Tibial nerve (tissue), 4 donors: ENCODE measurements at regions not wholly inside any gene's neighbourhood (a gene's known extent, or its start where the extent isn't known, plus 50 kb on each side); places are given as distances from the start of the nearest gene placed in this dataset.

Source experiments
- DNase-seq, 2 donors: peaks; one replicate each; pipeline ENCODE4 v3.0.0-alpha.2; 2019; ENCODE audit warnings: low spot score in 2 of 2
- H3K27ac ChIP-seq, 4 donors: fragments of 200-600 bp; sonication (generic) in 3 of 4; one replicate each; pipeline ENCODE4 v1.5.1; 2017 to 2019; ENCODE audit warnings: mild to moderate bottlenecking in 1 of 4
- H3K27me3 ChIP-seq, 2 donors: fragments of 200-600 bp; sonication (generic) in 1 of 2; one replicate each; pipeline versions ENCODE4 v1.5.1 to v1.6.0; 2017 to 2019
- H3K36me3 ChIP-seq, 3 donors: fragments of 200-600 bp; sonication (generic); one replicate each; pipeline ENCODE4 v1.5.1; 2018 to 2019
- H3K4me1 ChIP-seq, 4 donors: fragments of 200-600 bp; sonication (generic) in 3 of 4; one replicate each; pipeline ENCODE4 v1.5.1; 2017 to 2019
- H3K4me3 ChIP-seq, 4 donors: fragments of 200-600 bp; sonication (generic) in 3 of 4; one replicate each; pipeline ENCODE4 v1.5.1; 2017 to 2019; ENCODE audit warnings: mild to moderate bottlenecking in 1 of 4, moderate library complexity in 1 of 4
- H3K9me3 ChIP-seq, 4 donors: fragments of 200-600 bp; sonication (generic) in 3 of 4; one replicate each; pipeline ENCODE4 v1.5.1; 2017 to 2019
- CTCF ChIP-seq, 5 experiments: fragments of 200-600 bp in 3 of 5; fragments of 450-650 bp in 2 of 5; sonication (generic) in 3 of 5; IDR thresholded peaks; one replicate each; pipeline ENCODE4 v1.5.1; 2016 to 2019; ENCODE audit warnings: antibody characterized with exemption in 5 of 5, mild to moderate bottlenecking in 3 of 5, moderate library complexity in 2 of 5
- EP300 ChIP-seq, 2 donors: sonication (generic); formaldehyde crosslinking; IDR thresholded peaks; one replicate each; pipeline ENCODE4 v1.6.1; 2017; ENCODE audit warnings: antibody characterized with exemption in 2 of 2, mild to moderate bottlenecking in 1 of 2
- POLR2A ChIP-seq, 2 donors: fragments of 450-650 bp; IDR thresholded peaks; one replicate each; pipeline ENCODE4 v1.6.1; 2017; ENCODE audit warnings: antibody characterized with exemption in 2 of 2, mild to moderate bottlenecking in 2 of 2, moderate library complexity in 2 of 2
- WGBS, 2 donors: methylation state at CpG; one replicate each; pipeline ENCODE4 v1.1.5; 2018; 5-methylcytosine and 5-hydroxymethylcytosine counted together

GRCh38 chr18:55774505-55774904, 186.5 kb upstream of the TCF4 start:
- 83 to 89% methylated on average over 5 of the region's 5 CpGs for WGBS, 2 donors

GRCh38 chr18:55768255-55768654, 180.3 kb upstream of the TCF4 start:
- WGBS, 2 donors: 67 to 83% methylated on average over 5 of the region's 5 CpGs
- Histone ChIP-seq H3K36me3 (no peaks in the 10 kb centered on the region), H3K4me3 (no peak overlapping the region), H3K27me3 (no peaks in the 10 kb centered on the region), H3K4me1 (no peaks in the 10 kb centered on the region), H3K27ac (no peak overlapping the region), H3K9me3 (no peaks in the 10 kb centered on the region)
- TF ChIP-seq CTCF (IDR thresholded peaks at IDR 0.05): no peak
- no peak for TF ChIP-seq POLR2A (IDR thresholded peaks at IDR 0.05)
- TF ChIP-seq EP300 (IDR thresholded peaks at IDR 0.05): no peak
- no peak for DNase-seq

More at GRCh38 chr18:55774505-55774904, 186.5 kb upstream of the TCF4 start:
- peaks cover 0 to 26% of the 10 kb centered on the region in 2 donors for H3K27me3 ChIP-seq
- H3K36me3 ChIP-seq: no peaks in the 10 kb centered on the region
- no peaks in the 10 kb centered on the region for H3K9me3 ChIP-seq
- no peak for DNase-seq
- peaks cover 0 to 3% (median 0%) of the 10 kb centered on the region in 4 donors for H3K4me1 ChIP-seq
- H3K4me3 ChIP-seq: no peak overlapping the region
- no peak overlapping the region for H3K27ac ChIP-seq
- TF ChIP-seq EP300 (IDR thresholded peaks at IDR 0.05): no peak
- TF ChIP-seq POLR2A (IDR thresholded peaks at IDR 0.05): no peak
- no peak for TF ChIP-seq CTCF (IDR thresholded peaks at IDR 0.05)

- Histone ChIP-seq H3K27ac (no peak overlapping the region), H3K36me3 (no peaks in the 10 kb centered on the region), H3K4me3 (no peak overlapping the region), H3K9me3 (no peaks in the 10 kb centered on the region), H3K27me3 (no peaks in the 10 kb centered on the region), H3K4me1 (no peaks in the 10 kb centered on the region)
- WGBS, 2 donors: 63 to 67% methylated on average over 5 of the region's 5 CpGs
- DNase-seq: no peak
- TF ChIP-seq EP300 (IDR thresholded peaks at IDR 0.05): no peak
- no peak for TF ChIP-seq POLR2A (IDR thresholded peaks at IDR 0.05)
- TF ChIP-seq CTCF (IDR thresholded peaks at IDR 0.05): no peak
Measured at GRCh38 chr18:55764386-55764785, 176.4 kb upstream of the TCF4 start.

GRCh38 chr18:55763805-55764204, 175.8 kb upstream of the TCF4 start:
- TF ChIP-seq EP300 (IDR thresholded peaks at IDR 0.05) (no peak), POLR2A (IDR thresholded peaks at IDR 0.05) (no peak), CTCF (IDR thresholded peaks at IDR 0.05) (no peak)
- WGBS, 2 donors: 74 to 79% methylated on average over 4 of the region's 4 CpGs
- no peak for DNase-seq

GRCh38 chr18:55763298-55763697, 175.3 kb upstream of the TCF4 start:
- no peaks in the 10 kb centered on the region for H3K36me3 ChIP-seq
- 56 to 58% methylated on average over 2 of the region's 2 CpGs for WGBS, 2 donors
- no peak overlapping the region for H3K4me3 ChIP-seq
- no peak overlapping the region for H3K27ac ChIP-seq
- H3K9me3 ChIP-seq: no peaks in the 10 kb centered on the region
- H3K27me3 ChIP-seq: no peaks in the 10 kb centered on the region
- H3K4me1 ChIP-seq: no peaks in the 10 kb centered on the region
- no peak for DNase-seq
- TF ChIP-seq CTCF (IDR thresholded peaks at IDR 0.05) (no peak), EP300 (IDR thresholded peaks at IDR 0.05) (no peak)

More at GRCh38 chr18:55763805-55764204, 175.8 kb upstream of the TCF4 start:
- Histone ChIP-seq H3K27me3 (no peaks in the 10 kb centered on the region), H3K36me3 (no peaks in the 10 kb centered on the region), H3K4me3 (no peak overlapping the region), H3K27ac (no peak overlapping the region), H3K4me1 (no peaks in the 10 kb centered on the region), H3K9me3 (no peaks in the 10 kb centered on the region)
